ENCODE measurements at regions not wholly inside any gene's neighbourhood (a gene's known extent, or its start where the extent isn't known, plus 50 kb on each side); places are given as distances from the start of the nearest gene placed in this dataset.

- no peak for TF ChIP-seq CTCF (IDR thresholded peaks at IDR 0.05; ENCODE audit: borderline replicate concordance, control extremely low read depth, extremely low read depth, insufficient read depth, missing control alignments)
- no peak for DNase-seq (ENCODE audit: low spot score)
- in situ Hi-C loops (cut with MboI; ENCODE audit: low sequenced_read_pairs, unreplicated experiment) = no loop called here
Measured at GRCh38 chr4:165780735-165781134, 92.3 kb upstream of the TLL1 start.

GRCh38 chr4:165782623-165783022, 90.4 kb upstream of the TLL1 start:
- in situ Hi-C loops (cut with MboI; ENCODE audit: low sequenced_read_pairs, unreplicated experiment) = no loop called here
- DNase-seq (ENCODE audit: low spot score) = no peak
- TF ChIP-seq CTCF (IDR thresholded peaks at IDR 0.05; ENCODE audit: borderline replicate concordance, control extremely low read depth, extremely low read depth, insufficient read depth, missing control alignments) = no peak

- no peak for TF ChIP-seq CTCF (IDR thresholded peaks at IDR 0.05; ENCODE audit: borderline replicate concordance, control extremely low read depth, extremely low read depth, insufficient read depth, missing control alignments)
- in situ Hi-C loops (cut with MboI; ENCODE audit: low sequenced_read_pairs, unreplicated experiment) = no loop called here
Measured at GRCh38 chr4:165783626-165784025, 89.4 kb upstream of the TLL1 start.

GRCh38 chr4:165784672-165785071, 88.4 kb upstream of the TLL1 start:
- in situ Hi-C loops (cut with MboI; ENCODE audit: low sequenced_read_pairs, unreplicated experiment) = no loop called here
- no peak for DNase-seq (ENCODE audit: low spot score)
- no peak for TF ChIP-seq CTCF (IDR thresholded peaks at IDR 0.05; ENCODE audit: borderline replicate concordance, control extremely low read depth, extremely low read depth, insufficient read depth, missing control alignments)

More at GRCh38 chr4:165783626-165784025, 89.4 kb upstream of the TLL1 start:
- no peak for DNase-seq (ENCODE audit: low spot score)

- no peak for TF ChIP-seq CTCF (IDR thresholded peaks at IDR 0.05; ENCODE audit: borderline replicate concordance, control extremely low read depth, extremely low read depth, insufficient read depth, missing control alignments)
- in situ Hi-C loops (cut with MboI; ENCODE audit: low sequenced_read_pairs, unreplicated experiment) = no loop called here
- DNase-seq (ENCODE audit: low spot score) = no peak
Measured at GRCh38 chr4:165785337-165785736, 87.7 kb upstream of the TLL1 start.

- DNase-seq (ENCODE audit: low spot score) = no peak
- in situ Hi-C loops (cut with MboI; ENCODE audit: low sequenced_read_pairs, unreplicated experiment) = no loop called here
- no peak for TF ChIP-seq CTCF (IDR thresholded peaks at IDR 0.05; ENCODE audit: borderline replicate concordance, control extremely low read depth, extremely low read depth, insufficient read depth, missing control alignments)
Measured at GRCh38 chr4:165787516-165788274, 85.3 kb upstream of the TLL1 start.

Measured in GM13976 (cell line).